PC-9 (cell line): ENCODE measurements at regions not wholly inside any gene's neighbourhood (a gene's known extent, or its start where the extent isn't known, plus 50 kb on each side); places are given as distances from the start of the nearest gene placed in this dataset.
A peak's percentile ranks its signal among the peaks of the same experiment; 100 is the strongest.

ENCODE experiments used
- BruUV-seq: library from RNA; stranded (reverse); fragments of 400-500 nt; replicated peaks from 2 replicates; lab custom pipeline; 2021; lab: Mats Ljungman, UMichigan
- CTCF ChIA-PET: fragments of 300-600 bp; sonication (Branson Sonifier 250); formaldehyde crosslinking; loops from one replicate; lab custom pipeline; 2022; ENCODE audit warnings: antibody characterized with exemption; lab: Charles Lee
- POLR2A ChIA-PET: fragments of 300-600 bp; sonication (Branson Sonifier 250); formaldehyde crosslinking; loops from one replicate; lab custom pipeline; 2022; ENCODE audit warnings: antibody characterized with exemption; ENCODE audit not compliant: unreplicated experiment; lab: Charles Lee
- DNase-seq, 2 experiments: peaks; one replicate each; pipeline versions ENCODE4 v3.0.0 to v3.0.0-alpha.2; 2015 to 2022; ENCODE audit warnings: mixed read lengths in 1 of 2
- H2AFZ ChIP-seq: fragments of 200-600 bp; sonication (generic); 2 replicates; pipeline ENCODE4 v1.8.1; 2017; ENCODE audit warnings: antibody characterized with exemption
- H3F3A ChIP-seq: fragments of 200-600 bp; sonication (generic); 2 replicates; pipeline ENCODE4 v1.8.1; 2017; ENCODE audit warnings: antibody characterized with exemption, mild to moderate bottlenecking, low read depth; ENCODE audit not compliant: insufficient read depth
- H3K27ac ChIP-seq: fragments of 200-600 bp; sonication (generic); 2 replicates; pipeline ENCODE4 v1.6.1; 2016; ENCODE audit warnings: mixed run types
- H3K27me3 ChIP-seq: fragments of 200-600 bp; sonication (generic); 2 replicates; pipeline ENCODE4 v1.6.1; 2016; ENCODE audit warnings: low read depth, mixed run types; ENCODE audit not compliant: insufficient read depth
- H3K36me3 ChIP-seq: fragments of 200-600 bp; sonication (generic); 2 replicates; pipeline ENCODE4 v1.6.1; 2016; ENCODE audit warnings: low read depth, mixed run types
- H3K4me1 ChIP-seq: fragments of 200-600 bp; sonication (generic); replicated peaks from 2 replicates; pipeline ENCODE4 v1.6.1; 2016; ENCODE audit warnings: mixed run types; ENCODE audit not compliant: insufficient read depth
- H3K4me2 ChIP-seq: fragments of 200-600 bp; sonication (generic); 2 replicates; pipeline ENCODE4 v1.6.1; 2017; ENCODE audit warnings: mixed run types
- H3K4me3 ChIP-seq: fragments of 200-600 bp; sonication (generic); 2 replicates; pipeline ENCODE4 v1.6.1; 2016; ENCODE audit warnings: mixed run types
- H3K79me2 ChIP-seq: fragments of 200-600 bp; sonication (generic); 2 replicates; pipeline ENCODE4 v1.6.1; 2017; ENCODE audit warnings: low read depth, mixed run types
- H3K9me2 ChIP-seq: fragments of 200-600 bp; sonication (generic); 2 replicates; pipeline ENCODE4 v1.8.1; 2017; ENCODE audit warnings: mild to moderate bottlenecking; ENCODE audit not compliant: insufficient read depth
- H3K9me3 ChIP-seq: fragments of 200-600 bp; sonication (generic); 2 replicates; pipeline ENCODE4 v1.8.1; 2016; ENCODE audit warnings: low read depth; ENCODE audit not compliant: insufficient read depth
- H4K20me1 ChIP-seq: fragments of 200-600 bp; sonication (generic); 2 replicates; pipeline ENCODE4 v1.8.1; 2017; ENCODE audit not compliant: insufficient read depth
- EZH2 ChIP-seq: fragments of 200-600 bp; sonication (generic); IDR thresholded peaks from 2 replicates; pipeline ENCODE4 v1.8.0; 2017; ENCODE audit warnings: antibody characterized with exemption, low read depth
- intact Hi-C: fragments of 100-400 bp; cut with micrococcal nuclease; formaldehyde crosslinking; loops from one replicate; pipeline ENCODE4 v1.10.0; 2022; ENCODE audit not compliant: unreplicated experiment
- TF ChIP-seq, protein P1 (sequence below): fragments of 200-600 bp; sonication (generic); conservative IDR thresholded peaks from 2 replicates; pipeline ENCODE4 v1.6.1; 2017; ENCODE audit warnings: mixed run types, antibody characterized with exemption, mild to moderate bottlenecking, moderate library complexity

DNA sequence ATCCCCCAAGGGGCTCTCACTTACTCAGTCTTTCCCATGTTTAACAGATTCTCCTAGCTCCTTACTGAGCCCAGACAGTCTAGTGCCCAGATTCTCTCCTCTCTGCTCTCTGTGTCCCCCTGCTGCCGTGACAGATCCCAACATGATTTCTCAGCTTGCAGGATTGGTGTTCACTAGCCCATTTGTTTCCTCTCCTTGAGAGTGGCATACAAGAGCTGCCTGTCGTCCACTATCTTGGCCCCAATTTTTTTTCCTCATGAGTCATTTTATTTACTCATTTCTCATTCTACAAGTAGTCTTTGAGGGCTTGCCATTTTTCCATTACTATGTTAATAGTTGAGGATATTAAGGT lies 199.9 kb upstream of the FN1 start:
- intact Hi-C loops: loop anchor here (5.0 kb wide), 1 partner anchor 183 kb away; no protein-coding TSS in a partner anchor
- Histone ChIP-seq H3K27me3 (no peaks in the 10 kb centered on the region), H3K9me3 (peaks cover 35% of the 10 kb centered on the region), H4K20me1 (no peaks in the 10 kb centered on the region), H3K36me3 (no peaks in the 10 kb centered on the region), H3K4me2 (no peak overlapping the region), H3K27ac (no peak overlapping the region), H3K9me2 (no peaks in the 10 kb centered on the region), H3F3A (no peaks in the 10 kb centered on the region; the same call in 1 of the 2 replicates), H3K4me1 (peaks cover 8% of the 10 kb centered on the region; the same call in 1 of the 2 replicates), H3K79me2 (no peaks in the 10 kb centered on the region), H2AFZ (no peak overlapping the region), H3K4me3 (no peak overlapping the region)
- peak; percentile 15 to 60 for DNase-seq
- ChIA-PET CTCF (interaction anchor here (0.5 to 0.7 kb wide), 3 partner anchors 11 to 225 kb away, joined by 3 to 4 read pairs (median 3); no protein-coding TSS in a partner anchor), POLR2A (interaction anchor here (0.7 kb wide), 1 partner anchor 188 kb away, joined by 5 read pairs; no protein-coding TSS in a partner anchor)
- no TSS peak for BruUV-seq
- no peak for TF ChIP-seq EZH2
- TF ChIP-seq, protein P1, sequence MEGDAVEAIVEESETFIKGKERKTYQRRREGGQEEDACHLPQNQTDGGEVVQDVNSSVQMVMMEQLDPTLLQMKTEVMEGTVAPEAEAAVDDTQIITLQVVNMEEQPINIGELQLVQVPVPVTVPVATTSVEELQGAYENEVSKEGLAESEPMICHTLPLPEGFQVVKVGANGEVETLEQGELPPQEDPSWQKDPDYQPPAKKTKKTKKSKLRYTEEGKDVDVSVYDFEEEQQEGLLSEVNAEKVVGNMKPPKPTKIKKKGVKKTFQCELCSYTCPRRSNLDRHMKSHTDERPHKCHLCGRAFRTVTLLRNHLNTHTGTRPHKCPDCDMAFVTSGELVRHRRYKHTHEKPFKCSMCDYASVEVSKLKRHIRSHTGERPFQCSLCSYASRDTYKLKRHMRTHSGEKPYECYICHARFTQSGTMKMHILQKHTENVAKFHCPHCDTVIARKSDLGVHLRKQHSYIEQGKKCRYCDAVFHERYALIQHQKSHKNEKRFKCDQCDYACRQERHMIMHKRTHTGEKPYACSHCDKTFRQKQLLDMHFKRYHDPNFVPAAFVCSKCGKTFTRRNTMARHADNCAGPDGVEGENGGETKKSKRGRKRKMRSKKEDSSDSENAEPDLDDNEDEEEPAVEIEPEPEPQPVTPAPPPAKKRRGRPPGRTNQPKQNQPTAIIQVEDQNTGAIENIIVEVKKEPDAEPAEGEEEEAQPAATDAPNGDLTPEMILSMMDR: no peak; the same call in 1 of the 2 replicates

DNA sequence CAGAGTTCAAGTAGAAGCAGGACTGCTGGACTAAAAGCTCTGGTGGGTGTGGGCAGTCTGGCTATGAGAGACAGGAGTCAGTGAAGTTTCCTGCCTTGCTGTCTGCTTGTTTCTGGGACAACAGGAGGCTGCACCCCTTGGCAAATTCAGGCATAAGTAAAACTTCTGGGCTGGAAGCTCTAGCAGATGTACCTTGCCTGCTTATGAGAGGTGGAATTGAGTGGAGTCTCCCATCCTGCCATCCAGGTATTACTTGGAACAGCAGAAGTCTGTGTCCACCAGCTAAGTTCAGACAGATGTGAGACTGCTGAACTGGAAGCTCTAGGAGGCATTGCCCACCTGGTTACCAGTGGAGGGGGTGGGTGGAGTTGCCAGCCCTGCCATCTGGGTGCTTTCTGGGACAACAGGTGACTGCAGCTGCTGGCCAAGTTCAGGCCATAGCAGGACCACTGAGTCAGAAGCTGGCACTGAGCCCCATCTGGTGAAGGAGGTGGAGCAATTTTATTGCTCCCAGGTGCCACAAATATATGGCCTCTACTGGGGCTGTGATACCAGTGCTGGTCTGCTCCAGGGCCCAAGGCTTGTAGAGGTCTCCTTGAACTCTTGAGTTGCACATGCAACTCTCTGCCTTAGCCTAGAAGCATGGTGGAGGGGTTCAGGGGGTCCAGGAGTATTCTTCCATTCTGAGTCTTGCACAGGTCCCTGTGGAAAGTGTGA lies 199.4 kb upstream of the FN1 start:
- intact Hi-C loops: loop anchor here (5.0 kb wide), 1 partner anchor 183 kb away; no protein-coding TSS in a partner anchor
- H2AFZ ChIP-seq: no peak overlapping the region

DNA sequence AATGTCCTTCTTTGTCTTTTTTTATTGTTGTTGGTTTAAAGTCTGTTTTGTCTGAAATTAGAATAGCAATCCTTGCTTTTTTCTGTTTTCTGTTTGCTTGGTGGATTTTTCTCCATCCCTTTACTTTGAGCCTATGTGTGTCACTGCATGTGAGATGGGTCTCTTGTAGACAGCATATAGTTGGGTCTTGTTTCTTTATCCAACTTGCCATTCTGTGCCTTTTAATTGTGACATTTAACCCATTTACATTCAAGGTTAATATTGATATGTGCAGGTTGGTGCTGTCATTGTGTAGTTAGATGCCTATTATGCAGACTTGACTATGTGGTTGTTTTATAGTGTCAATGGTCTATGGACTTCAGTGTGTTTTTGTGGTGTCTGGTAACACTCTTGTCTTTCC lies 197.5 kb upstream of the FN1 start:
- H3K36me3 ChIP-seq: no peaks in the 10 kb centered on the region
- BruUV-seq: no TSS peak
- peaks cover 8% of the 10 kb centered on the region; the same call in 1 of the 2 replicates for H3K4me1 ChIP-seq
- H2AFZ ChIP-seq: no peak overlapping the region
- no peaks in the 10 kb centered on the region for H3K27me3 ChIP-seq
- no peak for TF ChIP-seq EZH2
- TF ChIP-seq, protein P1: no peak
- H3K4me3 ChIP-seq: no peak overlapping the region
- H3K27ac ChIP-seq: no peak overlapping the region
- H3K9me3 ChIP-seq: peaks cover 30% of the 10 kb centered on the region; the same call in 1 of the 2 replicates
- ChIA-PET CTCF (no interaction called here), POLR2A (no interaction called here)
- H3K79me2 ChIP-seq: no peaks in the 10 kb centered on the region
- no peaks in the 10 kb centered on the region for H3K9me2 ChIP-seq
- no peaks in the 10 kb centered on the region for H3F3A ChIP-seq
- no peak for DNase-seq
- no peaks in the 10 kb centered on the region for H4K20me1 ChIP-seq
- no peak overlapping the region for H3K4me2 ChIP-seq
- intact Hi-C loops: no loop called here

More for the DNA sequence above, 199.4 kb upstream of the FN1 start:
- Histone ChIP-seq H3F3A (no peaks in the 10 kb centered on the region; the same call in 1 of the 2 replicates), H3K9me3 (peaks cover 39% of the 10 kb centered on the region), H3K79me2 (no peaks in the 10 kb centered on the region), H3K36me3 (no peaks in the 10 kb centered on the region), H3K4me2 (no peak overlapping the region), H3K27me3 (no peaks in the 10 kb centered on the region), H3K4me1 (peaks cover 8% of the 10 kb centered on the region; the same call in 1 of the 2 replicates), H4K20me1 (no peaks in the 10 kb centered on the region), H3K27ac (no peak overlapping the region), H3K9me2 (no peaks in the 10 kb centered on the region), H3K4me3 (no peak overlapping the region)
- ChIA-PET CTCF (interaction anchor here (0.6 to 0.7 kb wide), 2 partner anchors 11 to 53 kb away, joined by 3 to 4 read pairs; no protein-coding TSS in a partner anchor), POLR2A (interaction anchor here (0.7 kb wide), 1 partner anchor 187 kb away, joined by 5 read pairs; no protein-coding TSS in a partner anchor)
- no TSS peak for BruUV-seq
- DNase-seq: no peak
- TF ChIP-seq, protein P1: no peak
- TF ChIP-seq EZH2: no peak
